Activated CD4-positive, alpha-beta T cell treated with anti-CD3 and anti-CD28 coated beads for 24 hours (primary cell): ENCODE measurements at regions not wholly inside any gene's neighbourhood (a gene's known extent, or its start where the extent isn't known, plus 50 kb on each side); places are given as distances from the start of the nearest gene placed in this dataset.
"Not testable (repeated sequence)": the region's sequence is repeated elsewhere in the genome, so short reads cannot be mapped to it uniquely, and the experiment has no call there.

Source experiments
- DNase-seq, 2 donors: peaks; one replicate each; pipeline ENCODE4 v3.0.0-alpha.2; 2020; ENCODE audit warnings: low read depth in 2 of 2

DNA sequence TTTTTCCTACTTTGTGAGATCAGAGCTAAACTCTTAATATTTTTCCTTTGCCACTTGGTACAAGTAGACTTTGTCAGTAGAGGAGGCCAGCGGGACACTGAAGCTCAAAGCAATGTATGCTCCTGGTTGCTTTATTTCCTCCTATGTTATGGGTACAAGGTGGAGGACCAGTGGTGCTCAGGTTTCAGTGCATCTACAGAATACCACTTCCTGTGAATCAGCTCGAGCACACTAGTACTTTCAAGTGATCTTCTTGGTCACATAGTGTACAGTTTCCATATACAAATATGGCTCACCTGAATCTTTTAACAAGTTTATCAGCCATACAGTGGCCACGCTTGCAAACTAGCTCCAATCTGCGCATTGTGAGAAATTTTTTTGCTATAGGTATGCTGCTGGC, 1674.8 kb upstream of the TMEFF2 start:
- DNase-seq: no peak

- no peak for DNase-seq
These were observed 1674.1 kb upstream of the TMEFF2 start for GRCh38 chr2:193868833-193869232.

- no peak for DNase-seq
These were observed 1673.4 kb upstream of the TMEFF2 start for GRCh38 chr2:193868132-193868531.

DNA sequence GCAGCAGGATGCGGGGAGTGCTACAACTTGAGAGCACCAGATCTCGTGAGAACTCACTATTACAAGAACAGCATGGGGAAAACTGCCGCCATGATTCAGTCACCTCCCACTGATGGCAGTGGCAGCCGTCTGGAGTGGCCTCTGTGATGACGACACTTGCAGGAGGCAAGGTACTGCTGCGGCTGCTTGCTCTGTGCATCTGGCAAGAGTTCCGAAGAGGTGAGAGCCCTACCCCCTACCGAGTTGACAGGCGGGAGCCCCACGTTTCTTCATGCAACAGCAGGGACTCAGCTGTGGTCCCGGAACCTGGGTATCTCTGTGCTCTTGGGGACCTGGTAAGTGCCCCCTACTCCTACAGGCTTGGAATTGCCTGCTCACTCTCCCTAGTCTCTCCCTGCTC, 1672.7 kb upstream of the TMEFF2 start:
- no peak for DNase-seq

DNA sequence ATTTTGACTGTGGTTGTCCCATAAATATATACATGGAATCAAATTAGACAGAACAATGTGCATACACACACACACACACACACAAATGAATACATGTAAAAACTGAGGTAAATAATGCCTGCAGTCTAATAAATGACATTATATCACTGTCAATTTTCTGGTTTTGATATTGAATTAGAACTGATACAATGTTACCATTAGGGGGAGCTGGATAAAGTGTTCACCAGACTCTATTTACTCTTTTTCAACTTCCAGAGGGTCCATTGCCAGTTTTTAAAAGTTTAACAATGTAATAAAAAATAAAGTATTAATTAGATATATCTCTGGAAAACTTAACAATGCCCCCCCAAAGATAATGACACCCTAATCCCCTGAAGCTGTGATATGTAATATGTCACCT, 1666.8 kb upstream of the TMEFF2 start:
- DNase-seq: no peak

DNA sequence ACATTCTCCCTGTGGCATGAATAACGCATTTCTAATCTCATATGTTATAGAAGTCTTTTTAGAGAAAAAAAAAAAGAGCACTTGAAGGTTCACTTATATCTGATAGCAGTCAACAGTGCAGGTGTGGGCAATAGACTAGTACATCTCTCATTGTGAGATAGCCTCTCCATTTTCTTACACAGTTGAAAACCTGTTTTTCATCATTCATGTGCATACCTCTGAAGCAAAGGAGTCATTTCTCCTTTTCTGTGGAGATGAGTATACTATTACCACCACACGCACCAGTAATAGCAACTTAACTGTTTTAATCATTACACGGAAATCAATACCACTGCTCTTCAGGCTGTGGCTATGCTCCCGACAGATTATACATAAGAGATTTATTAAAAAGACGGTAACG, 1653.3 kb upstream of the TMEFF2 start:
- no peak for DNase-seq

- no peak for DNase-seq
These were observed 1652.4 kb upstream of the TMEFF2 start for GRCh38 chr2:193847130-193847529.

DNA sequence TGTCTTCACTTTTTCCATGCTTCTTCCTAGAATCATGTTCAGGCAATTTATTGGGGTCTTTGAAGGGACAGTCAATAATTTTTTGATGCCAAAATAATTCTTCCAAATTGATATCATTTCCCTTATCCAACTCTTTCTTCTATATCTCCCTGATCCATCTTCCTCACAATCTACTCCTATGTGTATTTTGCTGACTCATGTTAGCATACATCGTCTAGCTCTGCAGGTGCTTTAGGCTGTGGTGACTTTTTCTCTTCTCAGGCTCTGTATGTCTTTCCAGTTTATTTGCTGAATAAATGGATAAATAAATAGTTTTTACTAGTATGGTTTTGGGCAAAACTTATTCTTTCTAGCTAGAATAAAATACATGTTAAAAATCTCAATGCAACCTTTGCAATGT, 1650.9 kb upstream of the TMEFF2 start:
- DNase-seq: no peak

GRCh38 chr2:193843675-193844074, 1648.9 kb upstream of the TMEFF2 start:
- DNase-seq: no peak

- no peak for DNase-seq
These were observed 1646.8 kb upstream of the TMEFF2 start for GRCh38 chr2:193841384-193842150.

GRCh38 chr2:193837111-193837738, 1642.5 kb upstream of the TMEFF2 start:
- no peak for DNase-seq

- DNase-seq: not testable (repeated sequence)
These were observed 1641.8 kb upstream of the TMEFF2 start for GRCh38 chr2:193836424-193837006.

- not testable (repeated sequence) for DNase-seq
These were observed 1639.2 kb upstream of the TMEFF2 start for GRCh38 chr2:193833895-193834294.

DNA sequence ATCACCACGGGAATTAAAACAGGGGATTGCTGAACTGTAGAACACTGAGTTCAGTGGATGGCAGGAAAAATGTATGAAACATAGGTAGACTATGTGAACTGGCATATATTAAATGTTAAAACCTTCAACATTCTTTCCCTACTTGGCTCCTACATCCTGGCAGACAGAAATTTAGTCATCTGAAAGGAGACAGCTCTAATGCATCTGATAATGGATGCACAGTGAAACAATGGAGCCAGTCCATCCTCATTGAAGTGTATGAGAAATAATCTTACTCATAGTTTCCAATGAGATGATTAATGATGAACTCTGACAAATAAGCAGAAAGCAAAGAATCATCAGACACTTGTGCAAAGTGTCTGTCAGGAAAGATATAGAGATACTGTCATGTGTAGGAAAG, 1629.7 kb upstream of the TMEFF2 start:
- DNase-seq: no peak

DNA sequence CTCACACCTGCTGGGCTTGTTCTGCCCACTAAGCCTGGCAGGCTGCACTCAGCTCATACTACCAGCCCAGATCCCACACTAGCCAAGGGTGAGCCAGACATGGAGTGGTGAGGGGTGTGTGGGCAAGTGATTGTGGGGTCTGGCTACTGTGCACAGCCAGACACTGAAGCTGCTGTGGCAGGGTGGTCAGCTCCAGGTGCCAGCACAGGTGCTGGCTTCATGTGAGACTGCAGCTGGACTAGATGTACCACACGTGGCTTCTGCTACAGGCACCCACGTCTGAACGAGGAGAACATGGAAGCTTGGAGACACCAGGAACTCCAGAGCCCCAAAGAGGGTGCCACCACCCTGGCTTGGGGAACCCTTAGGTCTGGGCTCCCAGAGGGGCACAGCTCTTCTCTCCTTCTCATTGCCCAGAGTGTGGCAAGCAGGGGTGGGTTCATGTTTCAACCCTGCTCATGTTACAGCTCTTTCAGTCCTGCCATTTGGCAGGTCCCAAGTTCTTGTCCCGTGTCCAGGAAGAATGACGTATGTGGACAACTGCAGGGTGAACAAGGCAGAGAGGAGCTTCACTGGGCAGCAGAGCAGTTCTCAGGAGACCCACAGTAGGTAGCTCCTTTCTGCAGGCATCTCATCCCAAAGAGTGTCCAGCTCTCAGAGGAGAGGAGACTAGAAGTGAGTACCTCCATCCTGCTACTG, 1624.2 kb upstream of the TMEFF2 start:
- no peak for DNase-seq

DNA sequence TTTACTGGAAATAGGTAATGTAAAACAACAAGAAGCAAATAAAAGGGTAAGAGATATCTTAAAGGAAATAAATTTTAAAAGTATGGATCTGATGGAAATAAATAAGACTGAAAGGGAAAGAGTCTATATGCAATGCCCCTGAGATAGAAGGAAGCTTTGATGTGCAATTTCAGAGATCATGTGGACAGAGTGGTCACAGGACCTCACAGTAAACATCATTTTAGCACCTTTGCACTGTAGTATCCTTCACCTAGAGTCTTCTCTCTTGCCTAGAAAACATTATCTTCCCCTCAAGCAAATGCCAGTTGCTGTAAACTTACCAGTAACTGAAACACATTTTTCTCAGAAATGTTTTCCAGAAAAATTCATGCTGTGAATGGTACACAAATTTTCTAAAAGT, 1621.3 kb upstream of the TMEFF2 start:
- DNase-seq: no peak

GRCh38 chr2:193810533-193810932, 1615.8 kb upstream of the TMEFF2 start:
- no peak for DNase-seq

- DNase-seq: no peak
These were observed 1614.1 kb upstream of the TMEFF2 start for GRCh38 chr2:193808877-193809276.

- DNase-seq: no peak
These were observed 1611.5 kb upstream of the TMEFF2 start for GRCh38 chr2:193806088-193806774.

DNA sequence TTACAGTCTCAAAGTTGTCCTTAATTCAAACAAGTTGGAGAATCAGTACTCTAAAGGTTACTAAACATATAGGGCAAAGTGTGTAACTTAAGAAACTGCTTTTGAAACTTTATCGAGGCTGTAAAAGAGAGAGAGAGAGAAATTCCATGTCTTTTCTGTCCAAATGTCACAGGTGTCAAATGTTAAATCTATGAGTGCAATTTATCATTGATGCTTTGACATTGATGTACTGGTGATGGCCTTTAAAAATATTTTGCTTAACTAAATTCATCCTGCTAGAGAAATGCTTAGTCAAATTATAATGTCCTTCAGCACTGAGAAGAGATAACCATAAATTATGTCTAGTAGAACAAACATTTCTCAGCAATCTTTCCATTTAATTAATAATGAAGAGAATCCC, 1602.1 kb upstream of the TMEFF2 start:
- DNase-seq: no peak

DNA sequence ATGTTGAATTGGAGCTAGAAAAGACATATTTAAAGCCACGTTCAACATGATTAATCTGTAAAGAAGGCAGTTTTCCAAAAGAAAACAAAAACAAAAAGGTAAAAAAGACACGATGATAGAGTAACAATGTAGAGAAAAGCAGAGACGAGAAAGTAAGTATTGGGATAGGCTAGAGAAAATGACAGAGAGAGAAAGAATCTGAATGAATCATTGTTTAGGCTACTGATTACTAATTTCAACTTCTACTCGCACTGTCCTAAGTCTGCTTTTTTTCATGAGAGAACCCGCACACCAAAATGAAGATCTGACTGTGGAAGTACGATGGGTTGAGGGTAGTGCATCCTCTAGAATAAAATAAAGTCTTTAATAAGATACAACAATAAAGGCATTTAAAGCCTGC, 1599.2 kb upstream of the TMEFF2 start:
- no peak for DNase-seq

DNA sequence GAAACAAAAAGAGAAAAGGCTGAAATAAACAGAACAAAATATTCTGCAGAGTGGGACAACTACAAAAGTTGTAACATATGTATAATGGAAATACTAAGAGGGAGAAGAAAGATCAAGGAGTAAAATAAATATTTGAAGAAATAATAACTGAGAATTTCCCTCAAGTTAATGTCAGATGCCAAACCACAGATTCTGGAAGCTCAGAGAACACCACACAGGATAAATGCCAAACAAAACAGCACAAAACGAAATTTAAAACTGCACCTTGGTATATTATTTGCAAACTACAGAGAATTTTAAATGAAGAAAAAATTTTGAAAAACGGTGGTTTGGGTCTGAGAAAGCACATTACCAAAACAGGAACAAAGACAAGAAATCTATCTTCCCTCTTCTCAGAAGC, 1588.9 kb upstream of the TMEFF2 start:
- no peak for DNase-seq
